COLO668 (cell line): ENCODE measurements at regions not wholly inside any gene's neighbourhood (a gene's known extent, or its start where the extent isn't known, plus 50 kb on each side); places are given as distances from the start of the nearest gene placed in this dataset.

Experiments used
- DNase-seq: peaks from one replicate; lab custom pipeline; 2025; ENCODE audit not compliant: unreplicated experiment; lab: John Stamatoyannopoulos, UW

- DNase-seq, result no peak
Observed at GRCh38 chr4:188811121-188811520, 671.9 kb downstream of the TRIML1 start.

GRCh38 chr4:188812644-188813043 lies 673.4 kb downstream of the TRIML1 start:
- no peak for DNase-seq

- DNase-seq, result no peak
Observed at GRCh38 chr4:188818300-188818699, 679.1 kb downstream of the TRIML1 start.

- DNase-seq, result no peak
Observed at GRCh38 chr4:188819233-188819632, 680.0 kb downstream of the TRIML1 start.

DNA sequence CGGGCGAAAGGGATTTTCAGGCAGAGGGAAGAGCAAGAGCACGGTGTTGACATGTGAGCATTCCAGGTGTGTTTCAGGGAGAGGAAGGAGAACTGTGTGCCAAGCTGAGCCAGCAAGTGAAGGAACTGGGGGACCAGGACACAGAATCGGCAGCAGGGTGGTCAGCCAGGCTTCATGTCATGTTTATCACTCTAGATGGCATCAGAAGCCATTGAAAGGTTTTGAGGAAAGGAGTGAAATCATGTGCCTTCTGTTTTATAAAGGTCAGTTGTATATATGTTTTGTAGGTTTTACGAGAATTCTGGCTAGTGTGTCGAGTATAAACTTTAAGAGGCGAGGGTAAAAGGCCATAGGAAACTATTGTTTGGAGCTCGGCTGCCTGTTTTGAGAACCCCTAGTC lies 682.3 kb downstream of the TRIML1 start:
- no peak for DNase-seq

DNA sequence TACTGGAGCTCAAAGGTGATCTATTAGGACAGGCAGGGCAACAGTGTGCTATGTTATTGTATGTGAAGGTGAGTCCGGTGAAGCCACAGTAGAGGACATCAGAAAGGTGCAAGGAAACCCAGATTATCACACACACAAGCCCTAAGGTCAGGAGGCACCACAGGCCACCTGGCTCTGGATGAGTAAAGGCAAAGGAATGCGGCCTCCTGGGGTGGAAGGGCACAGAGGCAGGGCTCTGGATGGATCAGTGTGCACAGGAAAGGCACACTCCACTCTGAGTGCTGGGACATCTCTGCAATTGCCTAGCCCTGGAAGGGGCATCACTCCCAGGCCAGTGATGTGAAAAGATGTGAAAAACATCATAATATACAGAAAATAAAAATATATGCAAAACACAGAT lies 683.5 kb downstream of the TRIML1 start:
- DNase-seq, result peak; percentile 33

DNA sequence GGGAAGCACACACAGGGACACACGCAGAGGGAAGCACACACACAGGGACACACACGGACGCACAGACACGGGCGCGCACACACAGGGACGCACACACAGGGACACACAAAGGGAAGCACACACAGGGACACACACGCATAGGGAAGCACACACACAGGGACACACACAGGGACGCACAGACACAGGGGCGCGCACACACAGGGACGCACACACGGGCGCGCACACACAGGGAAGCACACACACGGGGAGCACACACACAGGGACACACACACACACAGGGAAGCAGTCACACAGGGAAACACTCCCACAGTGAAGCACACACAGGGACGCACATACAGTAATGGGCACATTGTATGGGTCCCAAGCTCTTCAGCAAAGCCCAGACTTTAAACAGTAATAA lies 685.3 kb downstream of the TRIML1 start:
- no peak for DNase-seq

DNA sequence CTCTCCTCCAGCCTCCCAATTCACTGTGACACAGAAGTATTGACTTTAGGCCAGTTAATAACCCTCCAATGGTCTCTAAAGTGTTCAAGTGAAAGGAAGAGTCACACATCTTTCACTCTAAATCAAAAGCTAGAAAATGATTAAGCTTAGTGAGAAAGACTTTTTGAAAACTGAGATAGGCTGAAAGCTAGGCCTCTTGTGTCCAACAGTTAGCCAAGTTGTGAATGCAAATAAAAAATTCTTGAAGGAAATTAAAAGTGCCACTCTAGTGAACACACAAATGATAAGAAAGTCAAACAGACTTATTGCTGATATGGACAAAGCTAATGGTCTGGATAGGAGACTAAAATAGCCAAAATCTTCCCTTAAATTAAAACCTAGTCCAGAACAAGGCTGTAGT lies 687.2 kb downstream of the TRIML1 start:
- DNase-seq, result no peak

GRCh38 chr4:188839704-188840103 lies 700.5 kb downstream of the TRIML1 start:
- DNase-seq, result no peak

DNA sequence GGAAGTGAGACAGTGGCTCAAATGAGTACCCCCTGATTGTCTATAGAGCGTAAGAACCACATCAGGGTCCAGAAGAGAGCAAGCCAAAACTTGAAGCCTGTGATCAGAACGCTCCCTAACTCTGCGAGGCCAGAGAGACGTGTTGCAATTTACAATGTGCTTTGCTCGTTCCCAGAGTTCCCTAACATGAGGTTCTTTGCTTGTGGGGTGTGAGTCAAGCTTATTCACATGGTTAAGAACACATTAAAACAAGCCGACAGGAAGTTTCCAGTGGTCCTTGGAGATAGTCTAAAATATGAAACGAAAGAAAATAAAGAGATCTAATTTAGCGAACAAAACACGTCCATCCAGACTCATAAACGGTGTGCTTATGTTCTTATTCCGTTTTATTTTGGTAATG lies 702.3 kb downstream of the TRIML1 start:
- no peak for DNase-seq

- DNase-seq, result no peak
Observed at GRCh38 chr4:188854436-188854835, 715.2 kb downstream of the TRIML1 start.

DNA sequence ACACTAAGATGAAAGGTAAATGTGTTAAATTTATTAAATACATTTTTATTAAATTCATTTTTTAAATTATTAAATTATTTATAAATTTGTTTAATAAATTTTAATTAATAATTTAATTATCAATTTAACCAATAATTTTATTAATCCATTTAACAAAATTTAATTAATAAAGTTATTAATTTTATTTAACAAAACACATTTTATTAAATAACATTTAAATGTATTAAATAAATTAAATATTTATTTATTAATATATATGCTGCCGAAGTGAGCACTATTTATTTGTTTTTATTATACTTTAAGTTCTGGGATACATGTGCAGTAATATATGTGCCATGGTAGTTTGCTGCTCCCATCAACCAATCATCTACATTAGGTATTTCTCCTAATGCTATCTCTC lies 719.5 kb downstream of the TRIML1 start:
- no peak for DNase-seq

GRCh38 chr4:188864741-188865140 lies 725.5 kb downstream of the TRIML1 start:
- DNase-seq, result no peak

- no peak for DNase-seq
Observed at GRCh38 chr4:188867796-188868195, 728.6 kb downstream of the TRIML1 start.

GRCh38 chr4:188869581-188869980 lies 730.3 kb downstream of the TRIML1 start:
- no peak for DNase-seq

DNA sequence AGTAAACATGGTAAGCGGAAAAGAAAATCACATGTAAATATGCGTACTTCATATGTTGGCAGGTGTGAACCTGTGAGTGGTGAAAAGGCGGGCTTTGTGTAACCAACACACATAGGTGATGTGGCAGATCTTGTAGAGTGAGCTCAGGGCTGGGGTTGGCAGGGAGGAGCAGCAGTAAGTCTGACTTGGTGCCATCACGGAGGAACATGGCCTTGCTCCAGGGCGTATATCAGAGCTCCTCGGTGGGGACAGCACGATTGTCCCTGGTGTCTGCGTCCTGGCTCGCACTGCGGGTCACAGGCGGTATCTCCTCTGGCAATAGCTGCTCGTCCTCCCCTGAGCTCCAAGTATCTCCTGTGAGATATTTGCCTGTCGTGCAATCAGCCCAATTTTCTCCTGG lies 733.6 kb downstream of the TRIML1 start:
- no peak for DNase-seq

DNA sequence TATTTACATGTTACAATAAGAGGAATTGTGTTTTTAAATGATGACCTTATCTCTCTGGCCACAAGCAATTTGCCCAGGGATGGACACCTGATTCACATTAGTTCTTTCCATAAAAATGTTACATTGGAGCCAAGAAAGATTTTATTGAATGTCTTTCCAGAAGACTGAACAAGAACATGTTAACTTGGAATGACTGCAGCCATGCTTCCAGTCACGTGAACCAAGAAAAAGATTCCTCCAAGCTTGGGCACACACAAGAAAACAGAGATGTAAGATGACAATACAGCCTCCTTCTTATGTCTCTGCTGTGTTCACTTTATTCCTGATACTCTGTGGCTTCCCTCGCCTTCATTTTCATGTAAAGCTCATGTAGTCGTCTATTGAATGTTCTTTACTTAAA lies 737.6 kb downstream of the TRIML1 start:
- DNase-seq, result no peak

GRCh38 chr4:188879598-188879997 lies 740.4 kb downstream of the TRIML1 start:
- no peak for DNase-seq

- DNase-seq, result no peak
Observed at GRCh38 chr4:188887905-188888304, 748.7 kb downstream of the TRIML1 start.

GRCh38 chr4:188892837-188893236 lies 753.6 kb downstream of the TRIML1 start:
- no peak for DNase-seq

GRCh38 chr4:188903986-188904385 lies 764.7 kb downstream of the TRIML1 start:
- no peak for DNase-seq

DNA sequence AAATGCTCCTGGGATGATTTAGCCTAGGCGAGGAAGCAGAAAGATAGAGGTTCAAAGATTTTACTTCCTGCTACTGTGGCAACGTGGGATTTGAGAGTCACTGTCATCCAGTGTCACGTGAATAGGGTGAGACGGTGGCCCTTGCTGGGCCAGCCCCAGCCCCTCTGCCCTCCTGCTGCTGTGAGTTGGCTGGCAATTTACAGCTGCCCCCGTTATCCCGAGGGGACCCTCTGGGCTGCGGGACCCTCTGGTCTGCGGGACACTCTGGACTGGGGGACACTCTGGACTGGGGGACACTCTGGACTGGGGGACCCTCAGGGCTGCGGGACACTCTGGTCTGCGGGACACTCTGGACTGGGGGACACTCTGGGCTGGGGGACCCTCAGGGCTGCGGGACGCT lies 765.4 kb downstream of the TRIML1 start:
- no peak for DNase-seq

DNA sequence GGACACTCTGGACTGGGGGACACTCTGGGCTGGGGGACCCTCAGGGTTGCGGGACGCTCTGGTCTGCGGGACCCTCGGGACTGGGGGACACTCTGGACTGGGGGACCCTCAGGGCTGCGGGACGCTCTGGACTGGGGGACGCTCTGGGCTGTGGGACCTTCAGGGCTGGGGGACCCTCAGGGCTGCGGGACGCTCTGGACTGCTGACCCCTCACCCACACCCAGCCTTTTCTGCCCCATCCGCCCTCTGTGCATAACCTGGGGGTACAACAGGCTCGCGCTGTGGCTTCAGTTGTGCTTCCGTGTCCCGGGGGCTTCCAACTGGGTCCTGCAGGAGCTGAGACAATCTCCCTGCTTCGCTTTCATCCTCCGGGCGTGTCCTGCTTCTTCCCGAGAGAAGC lies 766.0 kb downstream of the TRIML1 start:
- no peak for DNase-seq

DNA sequence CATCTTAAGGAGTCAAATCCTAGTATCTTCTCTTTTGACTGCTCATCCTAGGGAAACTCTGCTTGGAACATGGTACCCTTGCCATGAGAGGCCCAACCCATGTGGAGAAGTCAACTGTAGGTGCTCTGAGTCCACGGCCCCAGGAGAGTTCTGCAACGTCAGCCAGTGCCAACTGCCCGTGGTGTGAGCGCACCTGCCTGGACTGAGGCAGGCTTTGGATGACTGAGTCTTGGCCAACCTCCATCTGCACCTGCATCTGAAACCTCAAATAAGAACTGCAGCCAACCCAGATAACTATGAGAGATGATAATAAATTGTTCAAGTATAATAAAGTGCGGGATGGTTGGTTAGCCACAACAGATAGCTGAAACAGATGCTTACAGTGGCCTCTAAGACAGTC lies 772.0 kb downstream of the TRIML1 start:
- no peak for DNase-seq
